ENCODE measurements at regions not wholly inside any gene's neighbourhood (a gene's known extent, or its start where the extent isn't known, plus 50 kb on each side); places are given as distances from the start of the nearest gene placed in this dataset.

DNA sequence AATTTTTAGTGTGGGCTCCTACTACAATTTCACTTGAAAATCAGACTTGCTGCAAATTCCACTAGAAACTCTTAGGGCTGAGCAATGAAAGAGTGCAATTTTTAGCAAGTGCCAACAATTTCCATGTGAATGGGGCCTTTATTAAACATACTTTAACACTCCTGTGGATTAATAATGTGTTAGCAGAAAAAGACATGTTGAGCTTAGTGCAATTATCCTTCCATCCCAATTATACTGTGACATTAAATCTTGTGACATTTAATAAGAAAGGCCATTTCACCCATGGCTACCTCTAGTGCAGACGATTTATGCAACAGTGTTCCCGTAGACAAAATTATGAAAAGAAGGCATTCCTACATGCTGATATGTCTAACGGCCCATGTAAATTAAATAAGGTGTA, 639.7 kb downstream of the STK39 start:
- DNase-seq = no peak
- no peak overlapping the region for H3K27ac ChIP-seq (ENCODE audit: low read depth in 2 of 2, low read length in 1 of 2)
- ChIA-PET CTCF (no interaction called here), POLR2A (no interaction called here)
- no peaks in the 10 kb centered on the region for H4K20me1 ChIP-seq (ENCODE audit: insufficient read depth)
- H2AFZ ChIP-seq (ENCODE audit: low read depth) = no peak overlapping the region
- no peaks in the 10 kb centered on the region for H3K36me3 ChIP-seq (replicated peaks in 1 of 2; ENCODE audit: control insufficient read depth in 1 of 2, insufficient read depth in 2 of 2, low read length in 1 of 2)
- H3K9me3 ChIP-seq = no peaks in the 10 kb centered on the region
- H3K9me2 ChIP-seq = no peaks in the 10 kb centered on the region
- no peak for TF ChIP-seq GABPA (IDR thresholded peaks at IDR 0.05; ENCODE audit: low read depth)
- TF ChIP-seq, protein P1, sequence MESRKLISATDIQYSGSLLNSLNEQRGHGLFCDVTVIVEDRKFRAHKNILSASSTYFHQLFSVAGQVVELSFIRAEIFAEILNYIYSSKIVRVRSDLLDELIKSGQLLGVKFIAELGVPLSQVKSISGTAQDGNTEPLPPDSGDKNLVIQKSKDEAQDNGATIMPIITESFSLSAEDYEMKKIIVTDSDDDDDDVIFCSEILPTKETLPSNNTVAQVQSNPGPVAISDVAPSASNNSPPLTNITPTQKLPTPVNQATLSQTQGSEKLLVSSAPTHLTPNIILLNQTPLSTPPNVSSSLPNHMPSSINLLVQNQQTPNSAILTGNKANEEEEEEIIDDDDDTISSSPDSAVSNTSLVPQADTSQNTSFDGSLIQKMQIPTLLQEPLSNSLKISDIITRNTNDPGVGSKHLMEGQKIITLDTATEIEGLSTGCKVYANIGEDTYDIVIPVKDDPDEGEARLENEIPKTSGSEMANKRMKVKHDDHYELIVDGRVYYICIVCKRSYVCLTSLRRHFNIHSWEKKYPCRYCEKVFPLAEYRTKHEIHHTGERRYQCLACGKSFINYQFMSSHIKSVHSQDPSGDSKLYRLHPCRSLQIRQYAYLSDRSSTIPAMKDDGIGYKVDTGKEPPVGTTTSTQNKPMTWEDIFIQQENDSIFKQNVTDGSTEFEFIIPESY (IDR thresholded peaks at IDR 0.05; ENCODE audit: borderline replicate concordance, low read depth) = no peak
- TF ChIP-seq FOXM1 (IDR thresholded peaks at IDR 0.05; ENCODE audit: low read depth) = no peak
- TF ChIP-seq TAF1 (IDR thresholded peaks at IDR 0.05; ENCODE audit: borderline replicate concordance, low read depth, low read length) = no peak
- no peak for TF ChIP-seq MXI1 (IDR thresholded peaks at IDR 0.05; ENCODE audit: low read depth, low read length)
- TF ChIP-seq, protein P2, sequence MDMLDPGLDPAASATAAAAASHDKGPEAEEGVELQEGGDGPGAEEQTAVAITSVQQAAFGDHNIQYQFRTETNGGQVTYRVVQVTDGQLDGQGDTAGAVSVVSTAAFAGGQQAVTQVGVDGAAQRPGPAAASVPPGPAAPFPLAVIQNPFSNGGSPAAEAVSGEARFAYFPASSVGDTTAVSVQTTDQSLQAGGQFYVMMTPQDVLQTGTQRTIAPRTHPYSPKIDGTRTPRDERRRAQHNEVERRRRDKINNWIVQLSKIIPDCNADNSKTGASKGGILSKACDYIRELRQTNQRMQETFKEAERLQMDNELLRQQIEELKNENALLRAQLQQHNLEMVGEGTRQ (IDR thresholded peaks at IDR 0.05; ENCODE audit: borderline replicate concordance, low read depth, low read length) = no peak
- TF ChIP-seq YY1 (IDR thresholded peaks at IDR 0.05; ENCODE audit: low read depth) = no peak
- no peak for TF ChIP-seq RFX5 (IDR thresholded peaks at IDR 0.05; ENCODE audit: low read length)
- no peak for TF ChIP-seq EP300 (IDR thresholded peaks at IDR 0.05; ENCODE audit: borderline replicate concordance in 1 of 2, low read depth in 1 of 2, low read length in 1 of 2)
- TF ChIP-seq, protein P3, sequence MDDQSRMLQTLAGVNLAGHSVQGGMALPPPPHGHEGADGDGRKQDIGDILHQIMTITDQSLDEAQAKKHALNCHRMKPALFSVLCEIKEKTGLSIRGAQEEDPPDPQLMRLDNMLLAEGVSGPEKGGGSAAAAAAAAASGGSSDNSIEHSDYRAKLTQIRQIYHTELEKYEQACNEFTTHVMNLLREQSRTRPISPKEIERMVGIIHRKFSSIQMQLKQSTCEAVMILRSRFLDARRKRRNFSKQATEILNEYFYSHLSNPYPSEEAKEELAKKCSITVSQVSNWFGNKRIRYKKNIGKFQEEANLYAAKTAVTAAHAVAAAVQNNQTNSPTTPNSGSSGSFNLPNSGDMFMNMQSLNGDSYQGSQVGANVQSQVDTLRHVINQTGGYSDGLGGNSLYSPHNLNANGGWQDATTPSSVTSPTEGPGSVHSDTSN (IDR thresholded peaks at IDR 0.05) = no peak
- TF ChIP-seq RAD21 (IDR thresholded peaks at IDR 0.05; ENCODE audit: low read length) = no peak
- no peak for TF ChIP-seq RXRA (IDR thresholded peaks at IDR 0.05; ENCODE audit: borderline replicate concordance, low read depth)
- no peak for TF ChIP-seq TCF12 (IDR thresholded peaks at IDR 0.05)
- no peak for TF ChIP-seq MEF2A (IDR thresholded peaks at IDR 0.05; ENCODE audit: borderline replicate concordance, low read depth)
- TF ChIP-seq, protein P4, sequence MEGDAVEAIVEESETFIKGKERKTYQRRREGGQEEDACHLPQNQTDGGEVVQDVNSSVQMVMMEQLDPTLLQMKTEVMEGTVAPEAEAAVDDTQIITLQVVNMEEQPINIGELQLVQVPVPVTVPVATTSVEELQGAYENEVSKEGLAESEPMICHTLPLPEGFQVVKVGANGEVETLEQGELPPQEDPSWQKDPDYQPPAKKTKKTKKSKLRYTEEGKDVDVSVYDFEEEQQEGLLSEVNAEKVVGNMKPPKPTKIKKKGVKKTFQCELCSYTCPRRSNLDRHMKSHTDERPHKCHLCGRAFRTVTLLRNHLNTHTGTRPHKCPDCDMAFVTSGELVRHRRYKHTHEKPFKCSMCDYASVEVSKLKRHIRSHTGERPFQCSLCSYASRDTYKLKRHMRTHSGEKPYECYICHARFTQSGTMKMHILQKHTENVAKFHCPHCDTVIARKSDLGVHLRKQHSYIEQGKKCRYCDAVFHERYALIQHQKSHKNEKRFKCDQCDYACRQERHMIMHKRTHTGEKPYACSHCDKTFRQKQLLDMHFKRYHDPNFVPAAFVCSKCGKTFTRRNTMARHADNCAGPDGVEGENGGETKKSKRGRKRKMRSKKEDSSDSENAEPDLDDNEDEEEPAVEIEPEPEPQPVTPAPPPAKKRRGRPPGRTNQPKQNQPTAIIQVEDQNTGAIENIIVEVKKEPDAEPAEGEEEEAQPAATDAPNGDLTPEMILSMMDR (IDR thresholded peaks at IDR 0.05) = no peak
- TF ChIP-seq CHD2 (IDR thresholded peaks at IDR 0.05; ENCODE audit: low read length, partially characterized antibody) = no peak
- no peaks in the 10 kb centered on the region for H3K79me2 ChIP-seq (ENCODE audit: insufficient read depth)
- no peaks in the 10 kb centered on the region for H3F3A ChIP-seq (replicated peaks; ENCODE audit: insufficient read depth)
- no peaks in the 10 kb centered on the region for H3K27me3 ChIP-seq (ENCODE audit: insufficient read depth)
- H3K9ac ChIP-seq = no peak overlapping the region
- no peak overlapping the region for H3K4me2 ChIP-seq
- H3K4me1 ChIP-seq (ENCODE audit: control insufficient read depth in 1 of 2, insufficient read depth in 2 of 2, low read depth in 1 of 2, low read length in 1 of 2) = no peaks in the 10 kb centered on the region
- no peak overlapping the region for H3K4me3 ChIP-seq (ENCODE audit: low read depth in 2 of 2, low read length in 1 of 2)
- WGBS (ENCODE audit: low lambda C conversion rate) = 56% methylated on average over 3 of the region's 3 CpGs

Measured in SK-N-SH (cell line).